ENCODE measurements at regions not wholly inside any gene's neighbourhood (a gene's known extent, or its start where the extent isn't known, plus 50 kb on each side); places are given as distances from the start of the nearest gene placed in this dataset.

DNA sequence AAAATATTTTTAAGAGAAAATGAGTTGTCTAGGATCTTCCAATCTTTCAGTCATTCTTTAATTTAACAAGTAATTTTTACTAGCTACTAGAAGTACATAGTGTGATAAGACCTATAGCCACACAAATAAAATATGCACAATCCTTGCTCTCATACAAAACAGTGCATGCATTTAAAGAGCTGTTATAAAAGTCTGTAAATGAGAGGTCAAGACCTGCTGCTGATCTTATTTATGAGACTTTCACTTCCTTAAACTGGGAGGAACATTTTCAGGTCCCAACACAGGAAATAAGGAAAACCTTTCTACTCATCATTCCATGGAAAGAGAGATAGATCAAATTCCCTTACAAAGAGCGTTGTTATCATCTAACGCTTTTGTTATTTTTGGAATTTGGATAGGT is 54.2 kb upstream of the PAM start:
- TF ChIP-seq SUZ12 (IDR thresholded peaks at IDR 0.05; ENCODE audit: extremely low read depth, insufficient read depth, insufficient read length) (no peak), YY1 (IDR thresholded peaks at IDR 0.05; ENCODE audit: insufficient read depth, insufficient read length) (no peak), ZNF274 (IDR thresholded peaks at IDR 0.05; ENCODE audit: low read depth, low read length) (no peak)
